Common myeloid progenitor, CD34-positive (primary cell): ENCODE measurements at regions not wholly inside any gene's neighbourhood (a gene's known extent, or its start where the extent isn't known, plus 50 kb on each side); places are given as distances from the start of the nearest gene placed in this dataset.

Source experiments
- CTCF ChIA-PET: fragments of 350-600 bp; sonication (Branson Sonifier 250); formaldehyde crosslinking; loops from one replicate; lab custom pipeline; 2021; ENCODE audit warnings: antibody characterized with exemption; lab: Charles Lee
- POLR2A ChIA-PET: fragments of 350-600 bp; sonication (Branson Sonifier 250); formaldehyde crosslinking; loops from one replicate; lab custom pipeline; 2021; ENCODE audit warnings: antibody characterized with exemption; lab: Charles Lee
- DNase-seq, 3 donors: peaks; one replicate each; pipeline versions ENCODE4 v3.0.0 to v3.0.0-alpha.2; 2013
- H3K27ac ChIP-seq, 2 experiments: 1 replicate in 1 of 2; 2 replicates in 1 of 2; pipeline ENCODE4 v1.7.0; 2013; ENCODE audit warnings: inconsistent platforms in 2 of 2, low read length in 2 of 2, mild to moderate bottlenecking in 2 of 2, low read depth in 1 of 2, moderate library complexity in 1 of 2; ENCODE audit not compliant: severe bottlenecking in 2 of 2, insufficient read depth in 1 of 2, poor library complexity in 1 of 2
- H3K27me3 ChIP-seq, 5 experiments: replicated peaks in 2 of 5; 1 replicate in 3 of 5; 2 replicates in 2 of 5; pipeline versions ENCODE4 v1.6.1 to v1.7.0; 2013; ENCODE audit warnings: low read length in 4 of 5, mild to moderate bottlenecking in 2 of 5, moderate library complexity in 2 of 5, inconsistent platforms in 1 of 5; ENCODE audit not compliant: insufficient read depth in 5 of 5, control insufficient read depth in 4 of 5
- H3K36me3 ChIP-seq, 4 experiments: 1 replicate in 2 of 4; 2 replicates in 2 of 4; pipeline versions ENCODE4 v1.6.1 to v1.7.0; 2013; ENCODE audit warnings: low read length in 3 of 4, control low read depth in 1 of 4, mild to moderate bottlenecking in 1 of 4; ENCODE audit not compliant: control insufficient read depth in 4 of 4, insufficient read depth in 4 of 4
- H3K4me1 ChIP-seq, 4 experiments: 1 replicate in 3 of 4; 2 replicates in 1 of 4; pipeline versions ENCODE4 v1.6.1 to v1.7.1; 2013; ENCODE audit warnings: low read length in 3 of 4, mild to moderate bottlenecking in 3 of 4, control low read depth in 1 of 4, inconsistent platforms in 1 of 4, moderate library complexity in 1 of 4; ENCODE audit not compliant: control insufficient read depth in 4 of 4, insufficient read depth in 4 of 4; ENCODE audit errors: control extremely low read depth in 1 of 4
- H3K4me3 ChIP-seq, 7 experiments: 1 replicate in 4 of 7; 2 replicates in 3 of 7; pipeline versions ENCODE4 v1.5.1 to v1.7.0; 2013; ENCODE audit warnings: mild to moderate bottlenecking in 7 of 7, low read length in 6 of 7, moderate library complexity in 6 of 7, inconsistent platforms in 2 of 7, low read depth in 2 of 7, control low read depth in 1 of 7; ENCODE audit not compliant: insufficient read depth in 4 of 7, control insufficient read depth in 1 of 7; ENCODE audit errors: extremely low read depth in 1 of 7
- H3K9me3 ChIP-seq, 5 experiments: 1 replicate in 4 of 5; 2 replicates in 1 of 5; pipeline versions ENCODE4 v1.6.1 to v1.7.1; 2013; ENCODE audit warnings: low read length in 4 of 5, mild to moderate bottlenecking in 2 of 5, inconsistent platforms in 1 of 5, low read depth in 1 of 5, moderate library complexity in 1 of 5; ENCODE audit not compliant: control insufficient read depth in 4 of 5, insufficient read depth in 2 of 5; ENCODE audit errors: control extremely low read depth in 1 of 5
- WGBS: methylation state at CpG from one replicate; pipeline ENCODE4 v1.1.5; 2013; ENCODE audit not compliant: insufficient coverage; 5-methylcytosine and 5-hydroxymethylcytosine counted together

GRCh38 chrX:122866532-122866931, 317.5 kb upstream of the GRIA3 start:
- Histone ChIP-seq H3K4me1 (peaks cover 0 to 2% (median 0%) of the 10 kb centered on the region in 4 experiments), H3K4me3 (no peak overlapping the region), H3K27ac (no peak overlapping the region), H3K9me3 (no peaks in the 10 kb centered on the region), H3K36me3 (no peaks in the 10 kb centered on the region), H3K27me3 (peaks cover 0 to 2% (median 0%) of the 10 kb centered on the region in 5 experiments)
- ChIA-PET POLR2A (no interaction called here), CTCF (no interaction called here)
- DNase-seq = peak in 1 of 3 donors; percentile 17
- WGBS = 78% methylated on average over 2 of the region's 2 CpGs

DNA sequence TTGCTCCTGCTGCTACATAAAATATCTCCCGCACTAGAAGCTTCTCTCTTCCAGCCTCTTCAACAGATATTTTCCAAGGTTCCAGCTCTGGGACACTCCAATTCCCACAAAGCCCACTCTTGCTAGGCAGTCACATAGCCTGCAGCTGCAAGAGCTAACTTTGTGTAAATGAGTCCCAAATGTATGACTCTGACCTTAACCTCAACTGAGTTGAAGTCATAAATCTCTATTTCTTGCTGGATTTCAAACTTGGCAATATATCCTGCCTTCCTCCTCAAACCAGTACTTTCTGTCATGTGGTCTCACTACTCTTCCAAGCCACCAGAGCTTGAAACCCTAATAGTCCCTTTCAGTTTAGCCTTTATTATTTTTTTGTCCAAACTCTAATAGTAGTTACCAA, 315.4 kb upstream of the GRIA3 start:
- Histone ChIP-seq H3K9me3 (no peaks in the 10 kb centered on the region), H3K27me3 (peaks cover 0 to 2% (median 0%) of the 10 kb centered on the region in 5 experiments), H3K4me1 (peaks cover 0 to 2% (median 0%) of the 10 kb centered on the region in 4 experiments), H3K36me3 (no peaks in the 10 kb centered on the region), H3K4me3 (no peak overlapping the region), H3K27ac (no peak overlapping the region)
- CTCF ChIA-PET = no interaction called here
- POLR2A ChIA-PET = no interaction called here
- 57% methylated on average over 1 of the region's 1 CpG for WGBS
- peak in 1 of 3 donors; percentile 23 for DNase-seq

DNA sequence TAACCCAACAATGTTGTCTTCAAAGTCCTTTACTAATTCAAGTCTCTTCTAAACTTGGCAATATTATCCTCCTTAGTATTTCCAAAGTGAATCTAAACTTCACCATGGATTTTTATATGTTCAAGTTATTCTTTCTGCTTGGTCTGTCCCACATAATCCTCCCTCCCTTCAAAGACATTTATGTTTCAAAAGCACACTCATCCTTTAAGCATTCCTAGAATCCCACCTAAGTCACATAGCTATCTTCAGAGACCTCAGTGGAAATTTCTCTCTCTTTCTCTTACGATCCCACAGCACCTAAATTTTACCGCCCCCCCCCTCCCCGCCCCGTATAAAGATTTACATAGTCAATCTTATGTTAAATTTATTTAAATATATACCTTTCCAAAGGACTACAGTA, 314.9 kb upstream of the GRIA3 start:
- Histone ChIP-seq H3K36me3 (no peaks in the 10 kb centered on the region), H3K4me3 (no peak overlapping the region), H3K4me1 (peaks cover 0 to 2% (median 0%) of the 10 kb centered on the region in 4 experiments), H3K27ac (no peak overlapping the region), H3K27me3 (peaks cover 0 to 2% (median 0%) of the 10 kb centered on the region in 5 experiments), H3K9me3 (no peaks in the 10 kb centered on the region)
- POLR2A ChIA-PET = no interaction called here
- DNase-seq = no peak
- WGBS = no CpG with 5 or more reads among the region's 4 CpGs
- CTCF ChIA-PET = no interaction called here

DNA sequence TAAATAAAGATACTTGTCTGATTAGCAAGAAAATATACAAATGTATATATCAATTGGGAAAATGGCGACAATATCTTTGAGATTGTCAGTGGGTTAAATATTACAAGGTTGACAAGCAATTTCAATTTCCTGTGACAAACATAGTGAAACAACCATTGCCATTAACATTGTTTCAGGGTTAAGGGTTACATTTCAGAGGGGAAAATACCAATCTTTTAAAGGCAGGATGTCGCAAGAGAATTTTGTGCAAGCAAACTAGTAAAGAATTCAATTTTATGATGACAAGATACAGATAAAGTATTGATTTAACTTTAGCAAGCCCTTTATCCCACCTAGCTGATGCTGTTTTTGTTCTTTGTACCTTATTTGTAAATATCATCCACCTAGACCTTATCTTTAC, 305.8 kb upstream of the GRIA3 start:
- WGBS = no CpG with 5 or more reads among the region's 2 CpGs

DNA sequence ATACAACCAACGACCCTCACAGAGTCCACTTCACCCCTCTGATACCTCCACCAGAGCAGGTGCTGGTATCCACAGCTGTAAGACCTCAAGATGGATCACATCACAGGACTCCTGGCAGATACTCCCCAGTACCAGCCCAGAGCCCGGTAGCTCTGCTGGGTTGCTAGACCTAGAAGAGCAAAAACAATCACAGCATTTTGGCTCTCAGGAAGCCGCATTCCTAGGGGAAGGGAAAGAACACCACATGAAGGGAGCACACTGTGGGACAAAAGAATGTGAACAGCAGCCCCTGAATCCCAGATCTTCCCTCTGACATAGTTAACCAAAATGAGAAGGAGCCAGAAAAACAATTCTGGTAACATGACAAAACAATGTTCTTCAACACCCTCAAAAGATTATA, 303.1 kb upstream of the GRIA3 start:
- H3K27me3 ChIP-seq = no peaks in the 10 kb centered on the region

More for the DNA sequence above, 305.8 kb upstream of the GRIA3 start:
- no peaks in the 10 kb centered on the region for H3K36me3 ChIP-seq
- DNase-seq = no peak
- no peaks in the 10 kb centered on the region for H3K9me3 ChIP-seq
- ChIA-PET POLR2A (no interaction called here), CTCF (no interaction called here)
- H3K4me3 ChIP-seq = no peak overlapping the region
- no peaks in the 10 kb centered on the region for H3K27me3 ChIP-seq
- H3K27ac ChIP-seq = no peak overlapping the region
- H3K4me1 ChIP-seq = no peaks in the 10 kb centered on the region

DNA sequence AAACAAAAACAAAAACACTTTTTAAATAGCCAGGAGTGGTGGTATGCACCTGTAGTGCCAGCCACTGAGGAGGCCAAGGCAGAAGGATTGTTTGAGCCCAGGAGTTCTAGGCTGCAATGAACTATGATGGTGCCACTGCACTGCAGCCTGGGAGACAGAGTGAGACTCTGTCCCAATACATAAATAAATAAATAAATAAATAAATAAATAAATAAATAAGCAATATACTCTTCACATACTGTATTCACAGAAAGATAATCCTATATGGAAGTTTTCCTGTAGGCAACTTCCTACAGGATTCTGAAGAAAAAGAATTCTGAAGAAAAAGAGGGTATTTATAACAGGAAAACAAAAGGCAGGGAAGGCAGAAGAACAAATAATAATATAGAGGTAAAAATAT, 293.3 kb upstream of the GRIA3 start:
- Histone ChIP-seq H3K4me3 (no peak overlapping the region), H3K4me1 (no peaks in the 10 kb centered on the region), H3K9me3 (peaks cover 0 to 1% (median 0%) of the 10 kb centered on the region in 5 experiments), H3K36me3 (no peaks in the 10 kb centered on the region), H3K27me3 (no peaks in the 10 kb centered on the region), H3K27ac (no peak overlapping the region)
- CTCF ChIA-PET = no interaction called here
- DNase-seq = no peak
- POLR2A ChIA-PET = no interaction called here

More for the DNA sequence above, 303.1 kb upstream of the GRIA3 start:
- CTCF ChIA-PET = no interaction called here
- Histone ChIP-seq H3K36me3 (no peaks in the 10 kb centered on the region), H3K4me3 (no peak overlapping the region), H3K4me1 (no peaks in the 10 kb centered on the region), H3K27ac (no peak overlapping the region), H3K9me3 (no peaks in the 10 kb centered on the region)
- 85% methylated on average over 3 of the region's 3 CpGs for WGBS
- no peak for DNase-seq
- POLR2A ChIA-PET = no interaction called here

- no peak for DNase-seq
- no peak overlapping the region for H3K4me3 ChIP-seq
- ChIA-PET CTCF (no interaction called here), POLR2A (no interaction called here)
- no peaks in the 10 kb centered on the region for H3K4me1 ChIP-seq
- no peaks in the 10 kb centered on the region for H3K9me3 ChIP-seq
- no peak overlapping the region for H3K27ac ChIP-seq
- 95% methylated on average over 6 of the region's 7 CpGs for WGBS
- H3K27me3 ChIP-seq = no peaks in the 10 kb centered on the region
- H3K36me3 ChIP-seq = no peaks in the 10 kb centered on the region
Measured at GRCh38 chrX:122906726-122907125, 277.4 kb upstream of the GRIA3 start.
